Ovary (tissue), 7 donors: ENCODE measurements at regions not wholly inside any gene's neighbourhood (a gene's known extent, or its start where the extent isn't known, plus 50 kb on each side); places are given as distances from the start of the nearest gene placed in this dataset.

Experiments used
- DNase-seq, 5 donors: peaks; one replicate each; pipeline ENCODE4 v3.0.0-alpha.2; 2019 to 2020
- H3K27ac ChIP-seq, 2 donors: fragments of 200-600 bp; one replicate each; pipeline versions ENCODE4 v1.5.1 to v1.8.0; 2019 to 2022
- H3K27me3 ChIP-seq: fragments of 200-600 bp; one replicate; pipeline ENCODE4 v1.8.0; 2022
- H3K36me3 ChIP-seq: fragments of 200-600 bp; sonication (generic); one replicate; pipeline ENCODE4 v1.5.1; 2019
- H3K4me1 ChIP-seq: one replicate; pipeline ENCODE4 v1.8.1; 2013; ENCODE audit warnings: mild to moderate bottlenecking, moderate library complexity; ENCODE audit not compliant: insufficient read depth
- H3K4me3 ChIP-seq: fragments of 200-600 bp; sonication (generic); one replicate; pipeline ENCODE4 v1.5.1; 2017
- H3K9me3 ChIP-seq, 2 donors: fragments of 200-600 bp in 1 of 2; sonication (generic) in 1 of 2; one replicate each; pipeline versions ENCODE4 v1.5.1 to v1.8.1; 2013 to 2019; ENCODE audit warnings: mild to moderate bottlenecking in 1 of 2, moderate library complexity in 1 of 2
- EP300 ChIP-seq: sonication (generic); formaldehyde crosslinking; IDR thresholded peaks from one replicate; pipeline ENCODE4 v1.6.1; 2017; ENCODE audit warnings: antibody characterized with exemption
- POLR2A ChIP-seq: fragments of 450-650 bp; IDR thresholded peaks from one replicate; pipeline ENCODE4 v1.6.1; 2017; ENCODE audit warnings: antibody characterized with exemption, mild to moderate bottlenecking, moderate library complexity
- WGBS, 3 donors: extraction: QIAGEN DNeasy Blood & Tissue Kit in 1 of 3; methylation state at CpG; one replicate each; pipeline versions ENCODE4 v1.1.5 to v1.1.7; 2013 to 2017; 5-methylcytosine and 5-hydroxymethylcytosine counted together
- intact Hi-C, 4 donors: fragments of 100-400 bp; cut with DNase I; formaldehyde crosslinking; loops; one replicate each; pipeline versions ENCODE4 v1.11.0 to v1.15.1; 2022 to 2023
- TF ChIP-seq, protein P1 (sequence below), 3 donors: fragments of 450-650 bp in 2 of 3; fragments of 200-600 bp in 1 of 3; IDR thresholded peaks; one replicate each; pipeline versions ENCODE4 v1.5.1 to v1.8.0; 2016 to 2022; ENCODE audit warnings: antibody characterized with exemption in 3 of 3, mild to moderate bottlenecking in 1 of 3
- donor health status: DM: no; HTN: no; CAD: no; lungs with moderate emphysema.
- donor health status: DM: no; HTN: no; CAD: no.
- donor health status: Bipolar disorder and iron deficiency.
- donor health status: DM: no; HTN: no; CAD: no.
- donor health status: DM: yes; HTN: yes; CAD: no.

- H3K27me3 ChIP-seq: no peaks in the 10 kb centered on the region
- no peak overlapping the region for H3K27ac ChIP-seq
- no peak for TF ChIP-seq POLR2A
- no peak for TF ChIP-seq EP300
- TF ChIP-seq, protein P1, sequence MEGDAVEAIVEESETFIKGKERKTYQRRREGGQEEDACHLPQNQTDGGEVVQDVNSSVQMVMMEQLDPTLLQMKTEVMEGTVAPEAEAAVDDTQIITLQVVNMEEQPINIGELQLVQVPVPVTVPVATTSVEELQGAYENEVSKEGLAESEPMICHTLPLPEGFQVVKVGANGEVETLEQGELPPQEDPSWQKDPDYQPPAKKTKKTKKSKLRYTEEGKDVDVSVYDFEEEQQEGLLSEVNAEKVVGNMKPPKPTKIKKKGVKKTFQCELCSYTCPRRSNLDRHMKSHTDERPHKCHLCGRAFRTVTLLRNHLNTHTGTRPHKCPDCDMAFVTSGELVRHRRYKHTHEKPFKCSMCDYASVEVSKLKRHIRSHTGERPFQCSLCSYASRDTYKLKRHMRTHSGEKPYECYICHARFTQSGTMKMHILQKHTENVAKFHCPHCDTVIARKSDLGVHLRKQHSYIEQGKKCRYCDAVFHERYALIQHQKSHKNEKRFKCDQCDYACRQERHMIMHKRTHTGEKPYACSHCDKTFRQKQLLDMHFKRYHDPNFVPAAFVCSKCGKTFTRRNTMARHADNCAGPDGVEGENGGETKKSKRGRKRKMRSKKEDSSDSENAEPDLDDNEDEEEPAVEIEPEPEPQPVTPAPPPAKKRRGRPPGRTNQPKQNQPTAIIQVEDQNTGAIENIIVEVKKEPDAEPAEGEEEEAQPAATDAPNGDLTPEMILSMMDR (IDR thresholded peaks at IDR 0.05): no peak
- no peak overlapping the region for H3K4me3 ChIP-seq
- 76 to 84% (median 83%) methylated on average over 4 of the region's 4 CpGs for WGBS, 3 donors
- DNase-seq: no peak
- intact Hi-C loops: no loop called here
- no peaks in the 10 kb centered on the region for H3K9me3 ChIP-seq
- H3K4me1 ChIP-seq: no peaks in the 10 kb centered on the region
- H3K36me3 ChIP-seq: no peaks in the 10 kb centered on the region
Measured at GRCh38 chr20:5677389-5677788, 66.6 kb upstream of the GPCPD1 start.

GRCh38 chr20:5675103-5676091, 64.6 kb upstream of the GPCPD1 start:
- WGBS, 3 donors: 55 to 72% (median 66%) methylated on average over 12 of the region's 12 CpGs
- DNase-seq: no peak
- no peak overlapping the region for H3K27ac ChIP-seq
- no peaks in the 10 kb centered on the region for H3K36me3 ChIP-seq
- no peak overlapping the region for H3K4me3 ChIP-seq
- no peaks in the 10 kb centered on the region for H3K9me3 ChIP-seq
- H3K4me1 ChIP-seq: no peaks in the 10 kb centered on the region
- H3K27me3 ChIP-seq: no peaks in the 10 kb centered on the region
- intact Hi-C loops: no loop called here
- TF ChIP-seq POLR2A (no peak), EP300 (no peak)
- TF ChIP-seq, protein P1 (IDR thresholded peaks at IDR 0.05): no peak

GRCh38 chr20:5674176-5674660, 63.4 kb upstream of the GPCPD1 start:
- Histone ChIP-seq H3K36me3 (no peaks in the 10 kb centered on the region), H3K27me3 (no peaks in the 10 kb centered on the region), H3K27ac (no peak overlapping the region), H3K4me3 (no peak overlapping the region), H3K9me3 (no peaks in the 10 kb centered on the region), H3K4me1 (no peaks in the 10 kb centered on the region)
- DNase-seq: no peak
- intact Hi-C loops: no loop called here
- 90 to 91% (median 91%) methylated on average over 3 of the region's 3 CpGs for WGBS, 3 donors
- TF ChIP-seq, protein P1 (IDR thresholded peaks at IDR 0.05): no peak
- TF ChIP-seq EP300: no peak
- TF ChIP-seq POLR2A: no peak

- Histone ChIP-seq H3K4me1 (no peaks in the 10 kb centered on the region), H3K9me3 (no peaks in the 10 kb centered on the region), H3K36me3 (no peaks in the 10 kb centered on the region), H3K4me3 (no peak overlapping the region), H3K27ac (no peak overlapping the region), H3K27me3 (no peaks in the 10 kb centered on the region)
- WGBS, 3 donors: 91 to 95% (median 91%) methylated on average over 2 of the region's 2 CpGs
- TF ChIP-seq POLR2A: no peak
- TF ChIP-seq, protein P1 (IDR thresholded peaks at IDR 0.05): no peak
- no peak for TF ChIP-seq EP300
- intact Hi-C loops: no loop called here
- no peak for DNase-seq
Measured at GRCh38 chr20:5670874-5671273, 60.1 kb upstream of the GPCPD1 start.
